ENCODE measurements at regions not wholly inside any gene's neighbourhood (a gene's known extent, or its start where the extent isn't known, plus 50 kb on each side); places are given as distances from the start of the nearest gene placed in this dataset.

DNA sequence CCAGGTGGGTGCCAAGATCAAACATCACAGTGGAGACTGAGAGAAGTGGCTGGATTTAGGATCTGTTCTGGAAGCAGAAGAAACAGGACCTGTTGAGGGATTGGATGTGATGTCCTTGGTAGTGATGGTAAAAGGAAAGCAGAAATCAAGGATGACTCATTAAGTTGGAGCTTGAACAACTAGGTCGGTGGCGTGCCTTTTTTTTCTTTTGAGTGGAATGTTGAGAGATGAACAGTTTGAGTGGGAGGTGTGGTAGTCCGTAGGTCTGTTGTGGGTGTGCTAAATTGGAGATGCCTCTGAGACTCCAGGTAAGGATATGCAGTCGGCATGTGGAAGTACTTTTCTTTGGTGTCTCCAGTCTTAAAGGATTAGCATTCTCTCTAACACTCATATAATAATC is 92.1 kb upstream of the IL12B start:
- no peak for DNase-seq (ENCODE audit: low read depth, low spot score)

DNA sequence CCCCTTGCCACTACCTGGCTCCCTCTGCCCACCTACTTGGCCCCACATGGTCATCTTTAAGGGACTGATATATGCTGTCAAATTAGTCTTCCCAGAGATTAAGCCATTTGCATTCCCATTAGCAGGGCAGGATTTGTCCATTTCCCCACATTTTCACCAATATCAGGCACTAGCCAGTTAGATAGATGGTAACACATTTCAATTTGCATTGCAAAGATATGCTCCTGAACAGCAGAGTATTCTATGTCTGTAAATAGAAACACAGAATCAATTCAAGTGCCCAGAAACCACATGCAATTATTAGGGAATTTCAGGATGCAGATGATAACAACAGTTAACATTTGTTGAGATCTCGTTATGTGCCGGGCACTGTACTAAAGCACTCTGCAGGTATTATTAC is 92.6 kb upstream of the IL12B start:
- no peak for DNase-seq (ENCODE audit: low read depth, low spot score)

DNA sequence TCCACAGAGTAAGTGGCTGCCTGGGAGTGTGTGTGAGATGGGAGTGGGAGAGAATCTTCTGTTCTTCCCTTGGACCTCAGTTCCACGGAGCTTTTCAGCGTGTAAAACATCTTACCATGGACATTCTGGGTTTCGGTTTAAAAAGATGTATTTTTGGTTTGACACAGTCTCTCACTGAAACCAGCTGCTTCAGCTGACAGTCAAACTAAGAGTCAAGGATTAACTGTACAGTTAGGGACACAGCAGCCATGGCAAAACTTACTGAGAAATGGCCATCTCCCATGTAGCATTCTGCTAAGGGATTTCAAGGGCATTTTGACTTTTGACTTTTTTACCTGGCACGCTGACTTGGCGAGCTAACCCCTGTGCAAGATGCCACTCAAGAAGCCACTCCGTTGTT is 93.8 kb upstream of the IL12B start:
- no peak for DNase-seq (ENCODE audit: low read depth, low spot score)

DNA sequence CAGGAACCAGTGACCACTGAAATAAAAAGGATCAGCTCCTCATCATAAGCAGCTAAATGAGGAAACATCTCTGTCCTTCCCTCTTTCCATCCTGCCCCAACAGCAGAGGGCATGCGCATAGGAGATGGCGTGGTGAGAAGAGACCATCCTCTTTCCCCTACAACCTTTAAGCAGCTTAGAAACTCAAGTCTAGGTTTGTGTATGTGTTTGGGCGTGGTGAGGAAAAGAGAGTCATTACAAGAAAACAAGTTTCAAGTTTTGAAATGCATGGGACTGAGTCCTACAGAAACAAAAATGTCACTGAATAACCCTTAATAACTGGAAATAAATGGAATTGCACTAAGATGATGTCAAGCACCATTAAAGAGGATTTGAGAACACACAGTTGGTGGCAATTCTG is 96.4 kb upstream of the IL12B start:
- no peak for DNase-seq (ENCODE audit: low read depth, low spot score)

DNA sequence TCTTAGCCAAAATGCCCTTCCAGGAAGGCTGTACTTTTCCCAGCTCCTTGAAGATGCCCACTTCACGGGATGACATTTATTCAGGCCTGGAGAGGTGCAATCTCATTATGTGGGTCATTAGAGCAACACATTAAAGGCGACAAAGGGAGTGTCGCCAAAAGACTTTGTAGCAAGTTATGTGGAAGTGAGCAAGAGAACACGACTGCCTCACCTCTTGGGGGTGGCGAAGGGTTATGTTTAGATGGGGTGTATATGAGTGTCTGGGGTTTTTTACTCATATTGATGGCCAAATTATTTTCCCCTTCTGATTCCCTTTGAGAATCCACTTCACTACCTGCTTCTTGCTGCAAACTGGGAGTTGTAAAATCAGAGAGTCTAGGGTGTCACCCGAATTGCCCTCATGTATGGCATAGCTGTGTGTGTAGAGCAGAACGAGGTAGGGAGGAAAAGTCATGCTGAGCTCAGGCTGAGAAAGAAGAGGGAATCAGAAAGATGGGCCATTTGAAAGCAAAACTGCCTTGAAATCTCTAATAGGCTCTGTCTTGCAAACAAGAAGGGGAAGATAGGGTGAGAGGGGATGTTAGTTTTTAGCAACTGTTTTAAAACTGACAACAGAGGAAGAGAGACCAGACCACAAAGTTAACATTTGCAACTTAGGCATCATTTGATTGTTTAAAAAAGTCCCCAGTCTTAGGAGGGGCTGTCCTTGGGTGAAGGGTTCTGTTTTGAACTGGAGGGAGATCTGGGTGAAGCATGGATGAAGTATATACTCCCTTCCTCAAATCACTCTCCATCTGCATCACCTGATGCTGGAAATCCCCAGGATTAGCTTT is 97.1 kb upstream of the IL12B start:
- no peak for DNase-seq (ENCODE audit: low read depth, low spot score)

DNA sequence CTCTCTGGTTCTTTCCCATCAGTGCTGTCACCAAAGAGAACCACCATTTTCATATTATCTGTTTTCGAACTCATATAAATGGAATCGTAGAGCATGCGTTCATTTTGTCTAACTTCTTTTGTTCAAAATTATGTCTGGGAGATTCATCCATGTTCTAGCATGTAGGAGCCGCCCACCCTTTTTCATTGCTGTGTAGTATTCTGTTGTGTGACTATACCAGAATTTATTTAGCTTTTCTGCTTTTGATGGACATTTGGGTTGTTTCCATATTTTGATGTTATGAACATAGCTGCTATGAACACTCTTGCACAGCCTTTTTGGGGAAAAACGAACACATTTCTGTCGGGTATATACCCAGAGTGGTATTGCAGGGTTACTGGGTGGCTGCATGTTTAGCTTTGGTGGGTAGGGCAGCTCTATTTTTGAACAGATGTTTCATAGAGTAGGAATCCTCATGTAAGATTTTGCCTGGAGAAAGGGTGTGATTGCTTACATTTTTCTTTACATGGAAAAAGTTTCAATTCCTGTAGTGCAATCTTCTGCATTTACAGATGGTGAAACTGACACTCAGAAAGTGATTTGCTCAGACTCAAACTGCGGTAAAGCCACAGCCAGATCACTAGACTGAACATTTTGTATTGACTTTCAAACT is 100.2 kb upstream of the IL12B start:
- no peak for DNase-seq (ENCODE audit: low read depth, low spot score)

DNA sequence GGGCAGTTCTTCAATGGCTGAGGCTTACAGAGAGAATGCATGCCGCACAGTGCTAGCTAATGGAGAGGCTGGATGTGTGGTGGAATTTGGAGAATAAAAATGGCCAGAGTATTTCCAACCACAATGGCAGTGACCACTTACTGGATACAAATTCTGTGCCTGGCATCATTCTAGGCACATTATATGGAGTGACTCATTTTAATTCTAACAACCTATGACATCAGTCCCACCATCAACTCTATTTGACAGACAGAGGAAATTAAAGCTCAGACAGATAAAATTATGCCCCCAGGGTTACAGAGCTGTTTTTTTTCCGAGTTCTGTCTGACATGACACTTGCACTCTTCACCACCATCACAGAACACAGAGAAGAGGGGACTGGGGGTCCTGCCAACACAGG is 105.6 kb upstream of the IL12B start:
- no peak for DNase-seq (ENCODE audit: low read depth, low spot score)

DNA sequence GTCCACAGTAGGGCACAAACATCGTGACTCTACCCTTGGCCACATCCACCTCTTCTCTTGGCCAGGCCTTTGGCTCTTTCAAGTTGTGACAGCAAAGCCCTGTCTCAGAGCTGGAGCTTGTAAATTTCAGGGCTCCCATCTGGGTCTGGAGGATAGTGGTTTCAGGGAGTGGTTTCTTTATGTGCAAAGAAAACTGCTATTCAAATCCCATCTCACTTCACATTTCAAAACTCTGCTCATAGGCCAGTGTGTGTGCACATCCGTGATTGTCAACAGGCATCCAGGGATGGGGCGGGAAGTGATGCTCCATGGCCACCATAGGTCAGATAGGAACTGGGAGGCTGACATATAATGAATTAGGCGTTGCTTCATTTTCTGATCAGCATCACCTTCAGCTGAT is 107.8 kb upstream of the IL12B start:
- DNase-seq (ENCODE audit: low read depth, low spot score): no peak

DNA sequence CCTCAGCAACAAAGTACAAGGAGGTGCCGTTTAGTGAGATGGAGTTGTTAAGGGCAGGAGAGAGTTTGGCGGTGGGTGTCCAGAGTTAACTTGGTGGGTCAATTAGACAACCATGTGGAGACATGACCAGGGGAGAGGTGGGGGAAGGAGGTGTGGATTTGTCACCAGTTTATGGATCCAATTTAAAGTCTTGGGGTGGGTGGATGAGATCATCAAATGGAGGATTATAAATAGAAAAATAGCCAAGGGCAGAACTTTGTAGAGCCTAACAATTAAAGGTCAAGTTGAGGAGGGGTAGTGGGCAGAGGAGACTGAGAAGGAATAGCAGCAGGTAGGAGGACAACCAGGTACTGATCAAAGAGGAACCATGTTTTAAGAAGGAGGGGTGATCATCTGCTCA is 108.7 kb upstream of the IL12B start:
- DNase-seq (ENCODE audit: low read depth, low spot score): no peak

DNA sequence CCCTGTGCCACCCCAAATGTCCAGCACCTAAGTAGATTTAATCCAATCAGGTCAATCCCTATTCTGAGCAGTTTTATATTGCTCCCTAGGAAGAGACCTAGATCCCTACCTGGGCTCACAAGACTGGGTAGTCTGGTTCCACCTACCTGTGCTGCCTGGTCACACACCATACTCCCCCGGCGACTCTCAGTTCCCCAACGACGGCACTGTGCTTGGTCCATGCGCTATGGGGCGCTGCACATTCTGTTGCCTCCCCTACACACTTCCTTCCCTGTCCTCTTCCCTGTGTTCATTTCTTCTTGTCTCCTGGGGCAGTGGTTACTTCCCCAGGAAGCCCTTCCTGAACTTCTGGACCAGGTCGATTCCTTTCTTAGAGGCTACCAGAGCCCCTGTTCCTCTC is 109.9 kb upstream of the IL12B start:
- no peak for DNase-seq (ENCODE audit: low read depth, low spot score)

DNA sequence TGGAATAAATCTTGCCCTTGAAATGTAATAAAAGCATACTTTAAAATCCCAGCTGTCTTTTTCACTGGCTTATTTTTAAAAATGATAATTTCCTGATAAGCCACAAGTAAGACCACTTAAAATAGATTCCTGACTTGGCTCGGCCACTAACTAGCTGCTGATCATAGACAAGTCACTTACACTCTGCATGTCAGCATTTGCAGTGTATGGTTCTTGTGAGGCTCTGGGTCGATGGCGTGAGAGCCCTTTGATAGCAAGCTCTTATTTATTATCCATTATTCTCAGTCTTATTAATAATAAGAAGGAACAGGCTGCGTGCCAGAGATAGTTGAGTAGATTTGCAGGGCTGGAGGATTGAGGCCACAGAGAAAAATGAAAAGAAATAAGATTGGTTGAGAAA is 110.7 kb upstream of the IL12B start:
- DNase-seq (ENCODE audit: low read depth, low spot score): no peak

DNA sequence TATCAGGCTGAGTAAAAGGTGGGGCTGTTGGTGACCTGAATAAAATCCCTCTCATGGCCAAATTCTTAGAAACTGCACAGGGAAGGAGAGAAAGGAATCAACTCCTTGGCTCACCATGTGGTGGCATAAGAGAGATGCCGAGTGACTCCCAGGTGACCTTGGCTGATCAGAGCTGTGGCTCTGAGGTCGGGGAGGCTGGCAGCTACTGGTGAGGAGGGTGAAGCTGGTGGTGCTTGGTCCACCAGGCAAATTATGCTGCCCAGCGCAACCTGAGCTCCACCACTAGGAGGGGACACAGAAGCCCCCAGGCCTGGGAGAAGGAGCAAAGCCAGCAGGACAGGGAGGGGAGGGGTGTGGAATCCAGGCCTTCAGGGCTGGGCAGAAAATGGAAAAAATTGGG is 111.2 kb upstream of the IL12B start:
- no peak for DNase-seq (ENCODE audit: low read depth, low spot score)

DNA sequence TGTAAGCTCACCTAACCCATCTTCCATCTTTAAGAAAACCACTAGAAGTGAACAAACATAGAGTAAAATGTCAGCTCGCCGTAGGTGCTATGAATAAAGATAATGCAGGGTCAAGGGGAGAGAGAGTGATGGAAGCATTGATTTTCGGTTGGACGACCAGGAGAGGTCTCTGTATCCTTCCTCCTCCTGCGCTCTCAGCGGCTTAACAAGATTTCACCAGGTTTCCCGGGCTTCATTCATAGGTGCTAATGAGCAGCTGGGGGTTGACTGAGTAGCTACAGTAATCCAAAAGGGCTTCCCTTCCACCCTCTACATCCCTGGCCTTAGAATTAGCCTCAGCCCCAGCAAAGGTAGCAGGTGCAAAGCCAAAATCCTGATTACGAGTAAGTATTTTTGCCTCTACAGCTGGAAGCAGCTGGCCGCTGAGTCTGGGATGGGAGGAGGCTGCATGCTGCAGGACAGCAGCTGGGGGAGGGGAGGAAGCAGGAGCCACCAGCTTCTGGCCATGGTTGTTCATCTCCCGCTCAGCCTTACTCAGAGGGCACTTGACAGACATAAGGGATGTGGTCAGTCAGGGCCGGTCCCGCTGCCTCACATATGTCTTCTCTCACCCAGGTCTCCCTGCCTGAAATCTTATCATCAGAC is 112.0 kb upstream of the IL12B start:
- no peak for DNase-seq (ENCODE audit: low read depth, low spot score)

DNA sequence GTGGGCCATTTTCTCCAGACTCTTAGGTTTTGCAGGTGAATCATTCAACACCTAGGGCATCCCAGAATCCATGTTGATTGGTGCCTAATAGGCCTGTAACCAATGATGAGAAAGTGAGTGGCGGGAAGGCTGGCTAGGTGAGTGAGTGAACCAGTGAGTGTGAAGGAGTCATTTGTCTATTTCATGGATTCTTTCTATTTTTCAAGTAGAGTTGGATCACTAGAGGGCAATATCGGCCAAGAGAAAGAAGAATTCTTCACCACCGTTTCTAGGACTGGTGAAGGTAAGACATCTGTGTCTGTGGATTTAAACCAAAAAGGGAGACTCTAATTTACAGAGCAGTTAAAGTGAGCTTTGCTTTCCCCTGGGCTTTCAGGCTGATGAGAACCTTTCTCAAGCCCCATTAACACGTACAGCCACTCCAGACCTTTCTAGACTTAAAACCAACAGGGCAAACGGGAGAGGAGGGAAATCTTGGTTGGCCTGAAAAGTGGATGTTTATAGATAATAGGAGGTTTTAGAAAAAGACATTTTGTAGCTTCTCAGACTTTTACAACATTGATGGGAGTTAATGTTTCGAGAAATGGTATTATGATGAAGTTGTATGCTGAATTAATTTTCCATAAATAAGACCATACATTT is 114.3 kb upstream of the IL12B start:
- DNase-seq (ENCODE audit: low read depth, low spot score): peak; percentile 33

DNA sequence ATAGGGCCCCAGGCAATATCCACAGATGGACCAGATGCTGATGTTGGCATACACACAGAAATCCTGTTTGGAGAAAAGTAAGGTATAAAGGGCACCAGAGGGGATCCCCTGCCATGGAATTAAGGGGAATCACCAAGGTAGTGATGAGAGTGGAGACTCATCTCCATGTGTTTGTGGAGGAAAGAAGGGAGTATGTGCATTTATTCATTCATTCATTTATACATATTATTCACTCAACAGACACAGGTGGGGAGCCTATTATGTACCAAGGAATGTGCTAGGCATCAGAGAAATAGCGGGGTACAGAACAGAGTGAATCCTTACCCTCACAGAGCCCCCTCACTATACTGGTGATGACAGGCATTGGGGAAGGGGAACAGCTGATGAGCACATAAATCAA is 116.8 kb upstream of the IL12B start:
- DNase-seq (ENCODE audit: low read depth, low spot score): no peak

DNA sequence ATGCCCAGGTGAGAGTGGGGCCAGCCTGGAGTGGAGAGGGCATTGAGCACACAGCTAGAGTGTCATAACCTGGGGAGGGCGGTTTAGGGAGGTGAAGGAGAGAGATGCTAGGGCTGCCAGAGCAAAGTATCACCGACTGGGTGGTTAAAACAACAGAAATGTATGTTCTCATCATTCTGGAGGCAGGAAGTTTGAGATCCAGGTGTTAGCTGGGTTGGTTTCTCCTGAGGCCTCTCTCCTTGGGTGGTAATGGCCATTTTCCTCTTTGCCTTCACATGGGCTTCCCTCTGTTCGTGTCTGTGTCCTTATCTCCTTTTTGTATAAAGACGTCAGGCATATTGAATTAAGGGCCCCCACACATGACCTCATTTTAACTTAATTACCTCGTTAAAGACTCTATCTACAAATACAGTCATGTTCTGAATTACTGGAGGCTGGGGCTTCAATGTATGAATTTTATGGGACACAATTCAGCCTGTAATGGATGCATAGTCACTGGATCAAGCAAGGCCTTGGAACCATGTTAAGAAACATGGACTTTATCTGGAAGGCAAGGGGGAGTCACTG is 118.6 kb upstream of the IL12B start:
- no peak for DNase-seq (ENCODE audit: low read depth, low spot score)

DNA sequence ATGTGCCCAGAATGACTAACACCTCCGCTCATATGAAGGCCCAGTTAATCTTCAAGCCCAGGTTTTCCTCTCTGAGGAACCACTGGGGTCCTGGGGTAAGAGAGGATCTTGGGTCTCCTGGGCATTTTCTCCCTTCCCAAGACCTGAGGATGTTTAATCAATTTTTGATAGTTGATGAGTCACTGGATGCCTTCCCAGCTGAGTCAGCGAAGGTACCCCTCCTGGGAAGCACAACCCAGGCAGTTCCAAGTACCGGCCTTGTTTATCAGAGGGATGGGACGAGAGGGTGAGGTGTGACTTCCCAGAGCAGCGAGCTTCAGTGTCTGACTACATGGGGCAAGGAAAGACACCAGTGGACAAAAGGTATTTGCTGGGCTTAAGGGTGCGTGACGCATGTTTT is 119.6 kb upstream of the IL12B start:
- no peak for DNase-seq (ENCODE audit: low read depth, low spot score)

DNA sequence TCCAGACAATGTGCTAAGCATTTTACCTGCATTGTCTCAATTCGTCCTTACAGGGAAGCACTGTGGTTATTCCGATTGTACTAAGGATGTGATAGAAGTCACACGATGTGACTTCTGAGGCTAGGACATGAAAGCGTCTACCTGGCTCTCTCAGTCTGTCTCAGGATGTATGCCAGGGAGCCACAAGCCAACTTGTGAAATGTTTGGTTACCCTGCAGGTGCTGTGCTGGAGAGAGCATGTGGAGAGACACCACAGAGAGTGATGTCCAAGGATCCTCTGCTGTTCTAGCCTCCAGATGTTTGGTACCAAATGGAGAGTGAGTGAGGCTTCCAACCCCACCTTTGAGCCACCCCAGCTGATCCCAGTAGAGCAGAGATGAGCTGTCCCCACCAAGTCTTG is 120.1 kb upstream of the IL12B start:
- DNase-seq (ENCODE audit: low read depth, low spot score): no peak

DNA sequence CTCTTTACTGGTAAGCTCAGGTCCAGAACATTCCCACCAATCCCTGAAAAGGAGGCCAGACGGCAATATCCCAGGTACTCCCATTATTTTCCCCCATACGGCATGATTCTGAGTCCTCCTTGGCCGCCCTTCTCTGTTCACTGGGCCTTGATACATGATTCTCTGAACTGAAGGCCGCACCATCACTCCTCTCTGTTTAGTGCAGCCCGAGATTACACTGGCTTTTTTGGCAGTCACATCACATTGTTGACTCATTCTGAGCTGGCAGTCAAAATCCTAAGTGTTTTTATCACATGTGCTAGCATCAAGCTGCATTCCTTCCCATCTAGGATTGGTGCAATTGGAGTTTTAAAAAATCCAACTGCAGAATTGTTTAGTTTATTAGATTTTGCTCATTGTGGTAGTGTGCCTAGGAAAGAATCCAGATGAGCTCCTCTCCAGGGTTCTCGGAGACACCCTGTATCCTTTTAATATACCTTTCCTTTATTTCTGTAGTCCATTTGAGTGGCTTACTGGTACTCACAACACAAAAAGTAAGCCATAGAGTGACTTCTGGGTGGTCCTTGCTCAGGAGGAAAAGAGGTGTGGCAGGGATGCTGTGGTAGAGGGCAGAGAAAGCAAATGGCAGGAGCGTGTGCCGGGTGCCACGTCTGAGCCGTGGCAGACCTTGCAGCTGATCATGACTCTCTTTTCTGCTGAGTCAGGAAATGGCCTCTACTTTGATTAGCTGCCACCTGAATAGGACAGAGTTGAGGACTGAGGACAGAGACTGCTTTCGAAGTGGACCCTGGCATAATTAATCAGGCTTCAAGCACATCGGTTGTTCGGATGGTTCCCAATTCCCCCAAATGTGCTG is 121.1 kb upstream of the IL12B start:
- DNase-seq (ENCODE audit: low read depth, low spot score): peak; percentile 41

DNA sequence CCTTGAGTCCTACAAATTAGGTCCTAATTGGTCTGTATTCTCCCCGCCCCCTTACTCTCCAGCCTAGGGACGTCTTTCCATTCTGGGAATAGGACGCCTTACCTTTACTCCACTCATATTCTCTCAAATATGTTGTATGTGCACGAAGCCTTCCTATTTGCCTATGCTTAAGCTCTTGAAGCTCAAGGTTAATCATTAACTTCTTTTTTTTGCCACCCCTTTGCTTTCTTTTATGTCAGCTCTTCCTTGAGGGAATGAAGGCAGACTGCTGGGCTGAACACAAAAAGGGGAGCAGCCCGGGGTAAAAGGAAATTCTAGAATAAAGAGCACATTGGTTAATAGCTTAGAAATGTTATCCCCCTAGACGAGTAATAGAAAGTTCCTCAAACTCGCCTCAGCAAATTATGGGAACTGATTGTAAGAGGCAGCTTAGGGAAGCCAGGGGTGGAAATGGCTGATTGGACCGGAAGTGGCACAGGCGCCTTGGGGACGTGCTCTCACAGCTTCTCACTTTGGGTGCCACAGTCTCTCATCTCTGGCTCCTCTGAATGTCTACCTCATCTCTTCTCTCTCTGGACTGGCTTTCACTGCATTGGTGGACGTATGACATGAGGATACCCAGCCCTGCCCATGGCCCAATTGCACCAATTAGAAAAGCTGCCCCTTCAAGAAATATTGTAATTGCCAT is 122.3 kb upstream of the IL12B start:
- no peak for DNase-seq (ENCODE audit: low read depth, low spot score)

DNA sequence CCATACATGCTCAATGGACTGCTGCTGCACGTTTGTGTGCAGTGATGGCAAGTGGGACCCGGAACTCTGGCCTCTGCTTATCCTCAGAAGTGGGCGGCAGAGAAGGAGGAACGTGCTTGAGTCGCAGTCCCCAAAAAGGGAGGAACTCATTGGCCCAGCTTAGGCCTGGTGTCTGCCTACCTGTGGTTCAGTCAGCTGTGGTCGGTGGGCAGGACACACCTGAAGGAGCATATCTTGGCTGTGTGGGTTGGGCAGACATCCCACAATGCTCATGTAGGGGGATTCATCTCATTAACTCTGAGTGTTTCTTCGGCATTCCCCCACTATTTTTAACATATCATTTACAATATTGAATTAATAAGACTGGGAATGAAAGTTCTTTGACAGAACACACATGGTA is 122.9 kb upstream of the IL12B start:
- no peak for DNase-seq (ENCODE audit: low read depth, low spot score)
